ENCODE measurements at regions not wholly inside any gene's neighbourhood (a gene's known extent, or its start where the extent isn't known, plus 50 kb on each side); places are given as distances from the start of the nearest gene placed in this dataset.

GRCh38 chr12:127567531-127567930 is 699.4 kb upstream of the TMEM132C start:
- intact Hi-C loops (cut with micrococcal nuclease; ENCODE audit: unreplicated experiment) = no loop called here
- POLR2A ChIA-PET (ENCODE audit: unreplicated experiment) = no interaction called here
- peaks cover 15% of the 10 kb centered on the region for H3K27me3 ChIP-seq (ENCODE audit: insufficient read depth, low read depth)
- no peaks in the 10 kb centered on the region for H3F3A ChIP-seq (ENCODE audit: insufficient read depth, low read depth)
- no peaks in the 10 kb centered on the region for H3K4me1 ChIP-seq (replicated peaks; ENCODE audit: insufficient read depth)
- H2AFZ ChIP-seq = no peak overlapping the region
- H3K79me2 ChIP-seq (ENCODE audit: low read depth) = no peaks in the 10 kb centered on the region
- H3K9me3 ChIP-seq (ENCODE audit: insufficient read depth, low read depth) = no peaks in the 10 kb centered on the region
- TF ChIP-seq CTCF (conservative IDR thresholded peaks at IDR 0.05) = no peak
- no peak for TF ChIP-seq EZH2 (IDR thresholded peaks at IDR 0.05; ENCODE audit: low read depth)
- BruUV-seq (replicated peaks) = no TSS peak
- no peaks in the 10 kb centered on the region for H4K20me1 ChIP-seq (ENCODE audit: insufficient read depth)
- H3K27ac ChIP-seq = no peak overlapping the region
- no peaks in the 10 kb centered on the region for H3K36me3 ChIP-seq (ENCODE audit: low read depth)
- no peak overlapping the region for H3K4me3 ChIP-seq
- CTCF ChIA-PET = no interaction called here
- H3K9me2 ChIP-seq (ENCODE audit: insufficient read depth) = no peaks in the 10 kb centered on the region
- no peak overlapping the region for H3K4me2 ChIP-seq
- no peak for DNase-seq

- H3K36me3 ChIP-seq (ENCODE audit: low read depth) = no peaks in the 10 kb centered on the region
- H2AFZ ChIP-seq = no peak overlapping the region
- no peaks in the 10 kb centered on the region for H3K79me2 ChIP-seq (ENCODE audit: low read depth)
- POLR2A ChIA-PET (ENCODE audit: unreplicated experiment) = no interaction called here
- no peak for DNase-seq
- H3K27ac ChIP-seq = no peak overlapping the region
- no TSS peak for BruUV-seq (replicated peaks)
- TF ChIP-seq EZH2 (IDR thresholded peaks at IDR 0.05; ENCODE audit: low read depth) = no peak
- no peak for TF ChIP-seq CTCF (conservative IDR thresholded peaks at IDR 0.05)
- intact Hi-C loops (cut with micrococcal nuclease; ENCODE audit: unreplicated experiment) = no loop called here
- CTCF ChIA-PET = no interaction called here
- H4K20me1 ChIP-seq (ENCODE audit: insufficient read depth) = no peaks in the 10 kb centered on the region
- no peaks in the 10 kb centered on the region for H3K4me1 ChIP-seq (replicated peaks; ENCODE audit: insufficient read depth)
- H3K4me3 ChIP-seq = no peak overlapping the region
- H3K27me3 ChIP-seq (ENCODE audit: insufficient read depth, low read depth) = peaks cover 30% of the 10 kb centered on the region
- H3K4me2 ChIP-seq = no peak overlapping the region
- no peaks in the 10 kb centered on the region for H3F3A ChIP-seq (ENCODE audit: insufficient read depth, low read depth)
- no peaks in the 10 kb centered on the region for H3K9me2 ChIP-seq (ENCODE audit: insufficient read depth)
- H3K9me3 ChIP-seq (ENCODE audit: insufficient read depth, low read depth) = no peaks in the 10 kb centered on the region
These were observed 696.6 kb upstream of the TMEM132C start for GRCh38 chr12:127570387-127570786.

GRCh38 chr12:127570793-127571360 is 696.1 kb upstream of the TMEM132C start:
- H3K4me1 ChIP-seq (replicated peaks; ENCODE audit: insufficient read depth) = no peaks in the 10 kb centered on the region
- no peaks in the 10 kb centered on the region for H3K36me3 ChIP-seq (ENCODE audit: low read depth)
- no TSS peak for BruUV-seq (replicated peaks)
- no peak overlapping the region for H3K27ac ChIP-seq
- H4K20me1 ChIP-seq (ENCODE audit: insufficient read depth) = no peaks in the 10 kb centered on the region
- H3K9me2 ChIP-seq (ENCODE audit: insufficient read depth) = no peaks in the 10 kb centered on the region
- CTCF ChIA-PET = no interaction called here
- TF ChIP-seq CTCF (conservative IDR thresholded peaks at IDR 0.05) (no peak), EZH2 (IDR thresholded peaks at IDR 0.05; ENCODE audit: low read depth) (no peak)
- no peak overlapping the region for H2AFZ ChIP-seq
- no peaks in the 10 kb centered on the region for H3K9me3 ChIP-seq (ENCODE audit: insufficient read depth, low read depth)
- intact Hi-C loops (cut with micrococcal nuclease; ENCODE audit: unreplicated experiment) = no loop called here
- H3K27me3 ChIP-seq (ENCODE audit: insufficient read depth, low read depth) = peaks cover 30% of the 10 kb centered on the region
- POLR2A ChIA-PET (ENCODE audit: unreplicated experiment) = no interaction called here
- H3K4me3 ChIP-seq = no peak overlapping the region
- no peaks in the 10 kb centered on the region for H3K79me2 ChIP-seq (ENCODE audit: low read depth)
- no peak overlapping the region for H3K4me2 ChIP-seq
- H3F3A ChIP-seq (ENCODE audit: insufficient read depth, low read depth) = no peaks in the 10 kb centered on the region
- no peak for DNase-seq
